HFFc6 (cell line): ENCODE measurements at regions not wholly inside any gene's neighbourhood (a gene's known extent, or its start where the extent isn't known, plus 50 kb on each side); places are given as distances from the start of the nearest gene placed in this dataset.

Source experiments
- DNase-seq: peaks from one replicate; pipeline ENCODE4 v3.0.0-alpha.2; 2018
- H3K27ac Mint-ChIP-seq: 2 replicates; pipeline ENCODE4 v1.8.0; 2020; ENCODE audit warnings: mild to moderate bottlenecking, mixed read lengths
- H3K27me3 Mint-ChIP-seq: 2 replicates; pipeline ENCODE4 v1.8.0; 2021; ENCODE audit warnings: mild to moderate bottlenecking, moderate library complexity, mixed read lengths; ENCODE audit not compliant: insufficient read depth
- H3K36me3 Mint-ChIP-seq: 2 replicates; pipeline ENCODE4 v1.8.0; 2021; ENCODE audit warnings: low read depth, mixed read lengths
- H3K4me1 Mint-ChIP-seq: 2 replicates; pipeline ENCODE4 v1.8.0; 2020; ENCODE audit warnings: low read depth, mixed read lengths
- H3K4me3 Mint-ChIP-seq: 2 replicates; pipeline ENCODE4 v1.8.0; 2020; ENCODE audit warnings: mild to moderate bottlenecking, moderate library complexity, mixed read lengths
- H3K9me3 Mint-ChIP-seq: 2 replicates; pipeline ENCODE4 v1.8.0; 2020; ENCODE audit warnings: mild to moderate bottlenecking, mixed read lengths
- CTCF ChIP-seq: fragments of 200-600 bp; sonication (generic); IDR thresholded peaks from 2 replicates; pipeline ENCODE4 v1.5.0; 2021; ENCODE audit warnings: antibody characterized with exemption, mild to moderate bottlenecking

- H3K4me1 Mint-ChIP-seq: peaks cover 34% of the 10 kb centered on the region
- no peaks in the 10 kb centered on the region for H3K27me3 Mint-ChIP-seq
- H3K4me3 Mint-ChIP-seq: no peak overlapping the region
- DNase-seq: peak; percentile 78
- peaks cover 6% of the 10 kb centered on the region; the same call in 1 of the 2 replicates for H3K9me3 Mint-ChIP-seq
- peaks cover 9% of the 10 kb centered on the region for H3K36me3 Mint-ChIP-seq
- peak; percentile 50 for TF ChIP-seq CTCF
- H3K27ac Mint-ChIP-seq: no peak overlapping the region
Measured at GRCh38 chr10:44071479-44071878, 313.4 kb downstream of the CXCL12 start.

GRCh38 chr10:44070282-44070681 lies 314.6 kb downstream of the CXCL12 start:
- Mint-ChIP-seq H3K27ac (no peak overlapping the region), H3K27me3 (no peaks in the 10 kb centered on the region), H3K36me3 (peaks cover 7% of the 10 kb centered on the region), H3K9me3 (peaks cover 6% of the 10 kb centered on the region; the same call in 1 of the 2 replicates), H3K4me1 (peaks cover 34% of the 10 kb centered on the region), H3K4me3 (no peak overlapping the region)
- no peak for DNase-seq
- no peak for TF ChIP-seq CTCF

GRCh38 chr10:44069573-44069972 lies 315.3 kb downstream of the CXCL12 start:
- Mint-ChIP-seq H3K27ac (no peak overlapping the region), H3K9me3 (no peaks in the 10 kb centered on the region), H3K4me1 (peaks cover 34% of the 10 kb centered on the region), H3K36me3 (no peaks in the 10 kb centered on the region), H3K4me3 (no peak overlapping the region), H3K27me3 (no peaks in the 10 kb centered on the region)
- TF ChIP-seq CTCF: no peak
- DNase-seq: no peak

GRCh38 chr10:44068716-44069482 lies 316.0 kb downstream of the CXCL12 start:
- peaks cover 39% of the 10 kb centered on the region for H3K4me1 Mint-ChIP-seq
- no peaks in the 10 kb centered on the region for H3K27me3 Mint-ChIP-seq
- no peak overlapping the region for H3K4me3 Mint-ChIP-seq
- TF ChIP-seq CTCF: no peak
- DNase-seq: no peak
- no peak overlapping the region for H3K27ac Mint-ChIP-seq
- no peaks in the 10 kb centered on the region for H3K36me3 Mint-ChIP-seq
- H3K9me3 Mint-ChIP-seq: no peaks in the 10 kb centered on the region

GRCh38 chr10:44067432-44067831 lies 317.5 kb downstream of the CXCL12 start:
- TF ChIP-seq CTCF: no peak
- Mint-ChIP-seq H3K27ac (no peak overlapping the region), H3K36me3 (no peaks in the 10 kb centered on the region), H3K27me3 (no peaks in the 10 kb centered on the region), H3K9me3 (no peaks in the 10 kb centered on the region), H3K4me1 (peaks cover 34% of the 10 kb centered on the region), H3K4me3 (no peak overlapping the region)
- DNase-seq: no peak
